ENCODE measurements at regions not wholly inside any gene's neighbourhood (a gene's known extent, or its start where the extent isn't known, plus 50 kb on each side); places are given as distances from the start of the nearest gene placed in this dataset.
"Not testable (repeated sequence)": the region's sequence is repeated elsewhere in the genome, so short reads cannot be mapped to it uniquely, and the experiment has no call there.

DNA sequence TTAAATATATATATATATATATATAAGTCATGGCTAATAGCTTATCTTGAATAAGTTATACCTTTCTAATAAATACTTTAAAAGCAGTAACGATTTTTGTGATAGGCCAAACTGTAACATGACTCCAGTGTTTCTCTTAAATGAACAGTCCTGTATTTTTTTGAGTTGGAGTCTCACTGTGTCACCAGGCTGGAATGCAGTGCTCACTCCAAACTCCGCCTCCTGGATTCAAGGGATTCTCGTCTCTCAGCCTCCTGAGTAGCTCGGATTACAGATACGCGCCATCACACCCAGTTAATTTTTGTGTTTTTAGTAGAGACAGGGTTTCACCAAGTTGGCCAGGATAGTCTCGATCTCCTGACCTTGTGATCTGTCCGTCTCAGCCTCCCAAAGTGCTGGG is 814.2 kb upstream of the SLITRK5 start:
- no peak for DNase-seq (ENCODE audit: low spot score)

- DNase-seq (ENCODE audit: low spot score) = no peak
Measured at GRCh38 chr13:86858216-86858615, 813.0 kb upstream of the SLITRK5 start.

- DNase-seq (ENCODE audit: low spot score) = no peak
Measured at GRCh38 chr13:86862137-86862536, 809.0 kb upstream of the SLITRK5 start.

- DNase-seq (ENCODE audit: low spot score) = no peak
Measured at GRCh38 chr13:86864376-86864775, 806.8 kb upstream of the SLITRK5 start.

GRCh38 chr13:86870444-86870843 is 800.7 kb upstream of the SLITRK5 start:
- DNase-seq (ENCODE audit: low spot score) = peak; percentile 36

DNA sequence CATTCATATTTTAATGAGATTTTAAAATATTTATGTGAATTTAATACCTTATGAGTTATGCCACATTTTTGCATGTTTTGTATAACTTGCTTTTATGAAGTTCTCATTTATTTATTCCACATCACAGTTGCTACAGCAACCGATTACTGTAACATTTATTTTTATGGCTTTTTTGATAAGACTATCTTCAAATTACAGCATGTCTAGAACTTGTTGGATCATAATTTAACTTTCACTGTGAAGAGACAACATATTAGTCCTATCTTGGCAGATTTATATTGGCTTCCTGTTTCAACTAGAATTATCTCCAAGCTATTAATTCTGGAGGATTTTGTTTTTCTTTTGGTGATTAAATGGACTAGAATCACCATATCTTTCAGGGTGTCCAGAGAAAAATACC is 793.7 kb upstream of the SLITRK5 start:
- no peak for DNase-seq (ENCODE audit: low spot score)

- DNase-seq (ENCODE audit: low spot score) = no peak
Measured at GRCh38 chr13:86878781-86879180, 792.4 kb upstream of the SLITRK5 start.

DNA sequence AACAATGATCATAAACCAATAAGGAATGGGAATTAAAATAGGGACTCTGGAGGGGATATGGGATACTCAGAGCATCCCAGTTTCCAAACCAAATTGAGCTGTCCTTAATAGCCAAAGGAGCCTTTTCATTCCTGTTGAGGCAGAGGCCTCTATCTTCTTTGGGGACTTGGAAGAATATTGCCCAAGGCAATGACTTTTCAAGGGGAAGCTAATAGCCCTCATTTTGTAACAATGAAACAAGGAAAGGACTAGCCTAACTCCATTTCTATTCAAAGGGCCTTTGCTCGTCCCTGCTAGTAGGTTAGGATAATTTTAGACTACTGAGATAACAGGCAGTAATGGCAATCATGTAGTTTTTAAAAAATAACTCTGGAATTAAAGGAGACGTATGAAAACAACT is 789.8 kb upstream of the SLITRK5 start:
- no peak for DNase-seq (ENCODE audit: low spot score)

GRCh38 chr13:86882107-86882506 is 789.1 kb upstream of the SLITRK5 start:
- no peak for DNase-seq (ENCODE audit: low spot score)

GRCh38 chr13:86882835-86883234 is 788.3 kb upstream of the SLITRK5 start:
- DNase-seq (ENCODE audit: low spot score) = no peak

- DNase-seq (ENCODE audit: low spot score) = no peak
Measured at GRCh38 chr13:86892330-86892729, 778.8 kb upstream of the SLITRK5 start.

DNA sequence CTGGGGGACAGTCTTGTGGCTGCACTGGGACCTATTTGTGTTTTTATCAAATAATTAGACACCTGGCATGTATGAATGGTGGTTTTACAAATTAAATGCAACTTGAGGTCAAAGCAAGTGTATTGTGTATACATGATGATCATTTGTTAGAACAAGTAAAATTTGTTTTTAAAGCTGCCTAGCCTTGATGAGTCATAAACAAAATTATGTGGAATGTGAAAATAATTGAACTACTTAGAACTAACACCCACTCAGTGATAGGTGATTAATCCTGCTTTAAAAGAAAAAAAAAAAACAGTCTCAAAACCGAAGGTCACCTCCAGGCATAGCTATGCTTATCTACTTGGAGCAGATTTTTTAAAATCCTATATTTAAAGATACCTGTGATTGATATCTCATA is 770.3 kb upstream of the SLITRK5 start:
- DNase-seq (ENCODE audit: low spot score) = no peak

- DNase-seq (ENCODE audit: low spot score) = no peak
Measured at GRCh38 chr13:86906127-86906874, 764.9 kb upstream of the SLITRK5 start.

DNA sequence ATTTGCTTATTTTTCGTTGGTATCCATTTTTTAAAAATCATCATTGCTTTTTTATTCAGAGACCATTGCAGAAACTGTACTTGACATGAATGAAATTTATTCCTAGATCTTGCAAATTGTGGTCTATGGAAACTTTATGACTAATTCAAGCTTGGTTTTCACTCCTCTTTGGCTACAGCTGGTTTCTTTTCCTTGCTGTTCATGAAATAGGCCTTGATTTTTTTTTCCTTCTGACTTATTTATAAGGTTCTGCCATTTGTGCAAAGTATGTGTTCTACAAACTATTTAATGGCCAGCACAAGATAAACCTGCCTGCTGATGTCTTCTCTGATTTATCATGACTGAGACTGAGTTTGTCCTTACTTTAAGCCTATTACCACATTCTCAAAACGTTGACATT is 764.0 kb upstream of the SLITRK5 start:
- DNase-seq (ENCODE audit: low spot score) = no peak

DNA sequence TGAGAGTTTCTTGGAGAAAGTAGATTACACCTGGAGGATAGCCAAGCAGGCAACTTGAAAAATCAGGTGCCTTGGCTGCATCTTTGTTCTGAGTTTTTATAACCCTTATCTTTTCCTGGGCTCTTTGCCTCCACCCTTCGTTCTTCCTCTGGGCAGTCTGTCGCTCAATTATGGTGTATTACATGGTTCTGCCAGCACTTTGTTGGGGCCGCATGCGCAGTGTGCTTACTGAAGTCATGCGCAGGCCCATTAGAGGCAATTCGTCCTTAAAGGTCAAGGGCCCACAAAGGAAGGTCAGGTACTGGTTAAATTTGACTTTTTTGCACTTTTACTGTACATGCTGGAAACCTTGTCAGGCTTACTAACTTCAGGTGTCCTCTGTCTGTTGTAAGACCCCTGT is 761.9 kb upstream of the SLITRK5 start:
- DNase-seq (ENCODE audit: low spot score) = no peak

DNA sequence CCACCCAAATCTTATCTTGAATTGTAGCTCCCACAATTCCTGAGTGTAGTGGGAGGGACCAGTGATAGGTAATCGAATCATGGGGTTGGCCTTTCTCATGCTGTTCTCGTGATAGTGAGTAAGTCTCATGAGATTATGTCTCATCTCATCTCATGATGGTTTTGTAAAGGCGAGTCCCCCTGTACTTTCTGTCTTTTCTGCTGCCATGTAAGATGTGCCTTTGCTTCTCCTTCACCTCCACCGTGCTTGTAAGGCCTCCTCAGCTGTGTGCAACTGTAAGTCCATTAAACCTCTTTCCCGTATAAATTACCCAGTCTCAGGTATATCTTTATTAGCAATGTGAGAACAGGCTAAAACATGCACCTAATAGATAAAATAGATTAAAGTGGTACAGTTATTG is 756.4 kb upstream of the SLITRK5 start:
- no peak for DNase-seq (ENCODE audit: low spot score)

DNA sequence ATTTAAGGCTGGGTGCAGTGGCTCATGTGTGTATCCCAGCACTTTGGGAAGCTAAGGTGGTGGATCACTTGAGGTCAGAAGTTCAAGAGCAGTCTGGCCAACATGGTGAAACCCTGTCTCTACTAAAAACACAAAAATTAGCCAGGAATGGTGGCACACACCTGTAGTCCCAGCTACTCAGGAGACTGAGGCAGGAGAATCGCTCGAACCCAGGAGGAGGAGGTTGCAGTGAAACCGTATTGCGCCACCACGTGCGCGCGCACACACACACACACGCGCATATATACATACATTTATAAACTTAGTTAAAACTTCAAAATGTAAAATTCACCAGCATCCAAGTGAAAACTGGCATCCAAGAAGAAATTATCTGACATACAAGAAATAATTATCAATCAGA is 753.7 kb upstream of the SLITRK5 start:
- DNase-seq (ENCODE audit: low spot score) = not testable (repeated sequence)

- DNase-seq (ENCODE audit: low spot score) = no peak
Measured at GRCh38 chr13:86918682-86919081, 752.5 kb upstream of the SLITRK5 start.

GRCh38 chr13:86920961-86921360 is 750.2 kb upstream of the SLITRK5 start:
- no peak for DNase-seq (ENCODE audit: low spot score)

GRCh38 chr13:86922936-86923335 is 748.2 kb upstream of the SLITRK5 start:
- no peak for DNase-seq (ENCODE audit: low spot score)

GRCh38 chr13:86926916-86927315 is 744.3 kb upstream of the SLITRK5 start:
- DNase-seq (ENCODE audit: low spot score) = not testable (repeated sequence)

DNA sequence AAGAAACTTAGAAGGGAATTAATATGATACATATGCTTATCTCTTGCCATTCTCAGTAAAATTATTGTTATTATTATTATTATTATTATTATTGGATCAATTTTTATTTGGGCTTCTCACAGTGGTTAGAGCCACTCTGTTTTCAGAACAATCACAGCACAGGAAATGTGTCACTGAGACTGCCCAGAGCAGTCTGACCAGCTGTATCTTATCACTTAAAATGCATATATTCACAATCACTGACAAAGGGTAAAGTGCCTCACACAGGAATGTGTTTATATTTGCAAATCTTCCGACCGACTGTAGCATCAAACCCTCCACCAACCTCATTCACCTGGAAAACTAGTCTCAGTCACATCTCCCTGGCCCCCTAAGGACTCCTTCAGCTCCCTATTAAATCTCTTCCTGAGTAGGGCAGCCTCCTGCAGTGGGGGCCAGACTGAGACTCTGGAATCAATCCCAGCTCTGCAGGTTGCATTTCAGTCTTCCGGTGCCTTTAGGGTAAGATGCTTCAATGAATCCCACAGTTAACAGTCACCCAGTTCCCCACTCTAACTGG is 738.3 kb upstream of the SLITRK5 start:
- DNase-seq (ENCODE audit: low spot score) = no peak

- DNase-seq (ENCODE audit: low spot score) = no peak
Measured at GRCh38 chr13:86933676-86934075, 737.5 kb upstream of the SLITRK5 start.

DNA sequence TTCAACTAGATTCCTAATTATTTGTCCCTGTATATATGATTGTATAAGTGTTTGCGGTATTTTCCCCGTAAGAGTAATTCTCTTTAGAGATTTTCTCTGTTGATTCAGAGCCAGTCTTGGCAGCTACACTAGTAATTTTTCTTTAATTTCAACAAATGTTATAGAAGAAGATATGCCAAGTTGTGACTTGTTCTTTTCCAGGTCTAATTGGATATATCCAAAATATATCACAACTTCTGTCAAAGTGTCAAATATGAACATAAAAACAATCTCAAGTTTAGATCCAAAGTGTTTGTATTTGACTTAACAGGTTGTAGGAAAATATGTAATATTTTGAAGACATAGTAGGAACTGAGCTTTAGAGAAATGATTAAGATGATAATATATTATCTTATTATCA is 733.9 kb upstream of the SLITRK5 start:
- no peak for DNase-seq (ENCODE audit: low spot score)
